Coronary artery (tissue), 2 donors: ENCODE measurements at regions not wholly inside any gene's neighbourhood (a gene's known extent, or its start where the extent isn't known, plus 50 kb on each side); places are given as distances from the start of the nearest gene placed in this dataset.
"Not testable (repeated sequence)": the region's sequence is repeated elsewhere in the genome, so short reads cannot be mapped to it uniquely, and the experiment has no call there.

Experiments used
- DNase-seq: peaks from one replicate; pipeline ENCODE4 v3.0.0-alpha.2; 2017; ENCODE audit warnings: low spot score
- H3K27ac ChIP-seq, 2 donors: fragments of 200-600 bp; sonication (generic); one replicate each; pipeline ENCODE4 v1.5.1; 2016 to 2019
- H3K4me3 ChIP-seq: fragments of 200-600 bp; sonication (generic); 2 replicates; pipeline ENCODE4 v1.5.1; 2016; ENCODE audit warnings: mild to moderate bottlenecking, moderate library complexity
- CTCF ChIP-seq: fragments of 200-600 bp; sonication (generic); IDR thresholded peaks from one replicate; pipeline ENCODE4 v1.5.1; 2019; ENCODE audit warnings: antibody characterized with exemption

DNA sequence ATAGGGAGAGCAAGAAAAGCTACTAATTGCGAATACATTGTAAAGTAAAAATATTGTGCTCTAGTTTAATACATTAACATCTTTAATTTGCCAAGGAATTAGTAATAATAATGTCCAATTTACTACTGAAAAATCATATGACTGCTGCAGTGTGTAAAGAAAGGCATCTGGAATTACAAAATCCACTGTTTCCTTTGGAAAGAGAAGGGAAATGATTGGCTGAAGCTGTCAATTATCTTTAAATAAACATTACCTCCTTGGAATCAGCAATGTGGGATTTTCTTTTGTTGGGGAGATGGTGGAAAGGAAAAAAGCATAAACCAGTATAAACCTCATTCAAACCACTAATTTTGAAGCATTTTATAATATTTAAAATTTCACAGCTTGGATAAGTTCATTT is 276.0 kb downstream of the MAP2K6 start:
- no peak for TF ChIP-seq CTCF
- no peak for DNase-seq
- no peak overlapping the region for H3K27ac ChIP-seq
- no peak overlapping the region for H3K4me3 ChIP-seq

DNA sequence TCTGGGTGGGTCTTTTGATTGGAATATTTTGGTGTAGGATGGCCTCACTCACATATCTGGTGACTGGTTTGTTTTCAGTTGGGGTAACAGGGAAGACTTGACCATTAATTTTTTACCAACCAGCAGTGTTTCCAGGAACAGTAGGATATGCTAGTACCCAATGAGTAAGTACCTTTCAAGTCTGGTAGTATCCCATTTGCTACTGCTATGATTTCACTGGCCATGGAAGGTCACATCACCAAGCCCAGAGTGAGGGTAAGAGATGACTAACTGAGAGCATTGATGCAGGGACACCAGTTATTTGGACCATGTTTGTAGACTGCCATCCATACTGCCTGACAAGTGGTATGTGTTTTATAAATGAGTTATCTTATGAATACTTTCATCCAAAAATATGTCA is 277.7 kb downstream of the MAP2K6 start:
- no peak overlapping the region for H3K27ac ChIP-seq
- TF ChIP-seq CTCF: no peak
- no peak for DNase-seq
- no peak overlapping the region for H3K4me3 ChIP-seq

DNA sequence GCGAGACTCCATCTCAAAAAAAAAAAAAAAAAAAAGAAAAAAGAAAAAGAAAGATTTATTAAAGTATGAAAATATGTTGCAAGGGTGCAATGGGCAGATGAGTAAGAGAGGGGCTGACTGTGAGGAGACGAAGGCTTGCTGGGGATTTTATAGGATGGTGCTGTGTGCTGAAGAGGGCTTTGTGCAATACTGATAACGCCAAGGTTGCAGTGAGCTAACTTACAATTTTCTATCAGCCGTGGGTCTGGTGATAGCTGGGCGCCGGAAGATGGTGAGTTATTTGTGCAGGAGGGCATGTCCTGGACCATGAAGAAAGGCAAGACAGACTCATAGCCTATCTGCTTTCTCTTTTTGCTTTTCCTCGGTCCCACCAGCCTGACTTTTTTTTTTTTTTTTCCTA is 281.1 kb downstream of the MAP2K6 start:
- H3K27ac ChIP-seq: no peak overlapping the region
- no peak overlapping the region for H3K4me3 ChIP-seq
- no peak for TF ChIP-seq CTCF
- no peak for DNase-seq

- Histone ChIP-seq H3K27ac (no peak overlapping the region), H3K4me3 (no peak overlapping the region)
- no peak for DNase-seq
- TF ChIP-seq CTCF: no peak
Measured at GRCh38 chr17:69696650-69697049, 282.2 kb downstream of the MAP2K6 start.

GRCh38 chr17:69698352-69698751 is 283.9 kb downstream of the MAP2K6 start:
- H3K4me3 ChIP-seq, H3K27ac ChIP-seq, DNase-seq: not testable (repeated sequence)

GRCh38 chr17:69702078-69702477 is 287.6 kb downstream of the MAP2K6 start:
- DNase-seq: no peak
- Histone ChIP-seq H3K4me3 (no peak overlapping the region), H3K27ac (no peak overlapping the region)
- no peak for TF ChIP-seq CTCF

DNA sequence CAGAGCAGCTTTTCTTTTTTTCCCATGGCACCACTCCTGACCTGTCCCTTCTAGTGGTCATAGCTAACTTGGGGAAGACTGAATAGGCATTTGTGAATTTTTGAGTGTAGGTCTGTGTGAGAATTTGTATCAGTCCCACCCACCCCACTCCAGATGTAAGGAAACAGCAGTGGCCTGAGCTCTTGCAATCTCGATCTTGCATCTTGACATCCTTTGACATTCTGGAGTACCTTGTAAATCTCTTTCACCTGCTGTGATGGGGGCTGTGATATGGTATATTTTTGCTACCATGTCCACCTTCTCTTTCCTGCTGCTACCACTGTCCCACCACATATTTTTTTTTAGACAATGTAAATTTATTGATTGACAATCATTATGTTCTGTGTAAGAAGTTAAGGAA is 289.3 kb downstream of the MAP2K6 start:
- no peak for TF ChIP-seq CTCF
- Histone ChIP-seq H3K4me3 (no peak overlapping the region), H3K27ac (no peak overlapping the region)
- DNase-seq: no peak

DNA sequence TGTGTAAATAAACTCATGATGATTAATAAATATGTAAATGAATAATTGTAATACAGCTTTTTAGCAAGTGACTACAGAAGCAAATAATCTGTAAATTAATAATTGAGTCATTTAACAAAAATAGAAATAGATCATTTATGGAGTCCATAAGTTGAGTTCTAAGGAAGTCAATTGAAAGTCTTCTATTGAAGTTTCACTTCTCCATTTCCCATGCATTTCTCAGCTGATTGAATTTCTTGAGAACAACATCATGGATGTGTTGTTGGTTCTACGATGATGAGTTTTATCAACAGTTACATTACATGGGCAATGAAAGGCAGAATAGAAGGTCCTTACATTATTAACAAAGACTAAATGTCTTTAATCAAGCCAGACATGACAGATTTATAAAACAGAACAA is 290.4 kb downstream of the MAP2K6 start:
- Histone ChIP-seq H3K4me3 (no peak overlapping the region), H3K27ac (no peak overlapping the region)
- no peak for TF ChIP-seq CTCF
- no peak for DNase-seq
